Nephron progenitor cell (in vitro differentiated cells): ENCODE measurements at regions not wholly inside any gene's neighbourhood (a gene's known extent, or its start where the extent isn't known, plus 50 kb on each side); places are given as distances from the start of the nearest gene placed in this dataset.

Source experiments
- DNase-seq: peaks from one replicate; pipeline ENCODE4 v3.0.0; 2021
- H3K27ac Mint-ChIP-seq: 2 replicates; pipeline ENCODE4 v1.8.0; 2021; ENCODE audit warnings: mild to moderate bottlenecking, moderate library complexity, mixed read lengths
- H3K27me3 Mint-ChIP-seq: 2 replicates; pipeline ENCODE4 v1.8.0; 2021; ENCODE audit warnings: mild to moderate bottlenecking, low read depth, mixed read lengths; ENCODE audit not compliant: poor library complexity
- H3K36me3 Mint-ChIP-seq: 2 replicates; pipeline ENCODE4 v1.8.0; 2021; ENCODE audit warnings: low read depth, mixed read lengths
- H3K4me1 Mint-ChIP-seq: 2 replicates; pipeline ENCODE4 v1.8.0; 2021; ENCODE audit warnings: mixed read lengths
- H3K4me3 Mint-ChIP-seq: 2 replicates; pipeline ENCODE4 v1.8.0; 2021; ENCODE audit warnings: mild to moderate bottlenecking, moderate library complexity, mixed read lengths
- H3K9me3 Mint-ChIP-seq: 2 replicates; pipeline ENCODE4 v1.8.0; 2021; ENCODE audit warnings: mild to moderate bottlenecking, moderate library complexity, mixed read lengths
- CTCF ChIP-seq: fragments of 200-600 bp; sonication (generic); IDR thresholded peaks from 2 replicates; pipeline ENCODE4 v1.5.0; 2021; ENCODE audit warnings: antibody characterized with exemption

- DNase-seq: no peak
- Mint-ChIP-seq H3K4me3 (no peak overlapping the region), H3K36me3 (no peaks in the 10 kb centered on the region), H3K27me3 (no peaks in the 10 kb centered on the region), H3K4me1 (no peaks in the 10 kb centered on the region), H3K27ac (no peak overlapping the region), H3K9me3 (no peaks in the 10 kb centered on the region)
- TF ChIP-seq CTCF: no peak
Measured at GRCh38 chr6:77324866-77325265, 138.4 kb downstream of the HTR1B start.

GRCh38 chr6:77322604-77323003, 140.7 kb downstream of the HTR1B start:
- DNase-seq: no peak
- no peaks in the 10 kb centered on the region for H3K9me3 Mint-ChIP-seq
- H3K27ac Mint-ChIP-seq: no peak overlapping the region
- no peaks in the 10 kb centered on the region for H3K27me3 Mint-ChIP-seq
- no peaks in the 10 kb centered on the region for H3K4me1 Mint-ChIP-seq
- no peak overlapping the region for H3K4me3 Mint-ChIP-seq
- no peak for TF ChIP-seq CTCF
- no peaks in the 10 kb centered on the region for H3K36me3 Mint-ChIP-seq

- Mint-ChIP-seq H3K4me3 (no peak overlapping the region), H3K27ac (no peak overlapping the region), H3K36me3 (no peaks in the 10 kb centered on the region), H3K27me3 (no peaks in the 10 kb centered on the region), H3K4me1 (no peaks in the 10 kb centered on the region), H3K9me3 (no peaks in the 10 kb centered on the region)
- DNase-seq: no peak
- TF ChIP-seq CTCF: no peak
Measured at GRCh38 chr6:77318256-77318655, 145.0 kb downstream of the HTR1B start.

- H3K4me1 Mint-ChIP-seq: no peaks in the 10 kb centered on the region
- no peaks in the 10 kb centered on the region for H3K36me3 Mint-ChIP-seq
- H3K27ac Mint-ChIP-seq: no peak overlapping the region
- no peak overlapping the region for H3K4me3 Mint-ChIP-seq
- DNase-seq: no peak
- no peaks in the 10 kb centered on the region for H3K27me3 Mint-ChIP-seq
- TF ChIP-seq CTCF: no peak
- no peaks in the 10 kb centered on the region for H3K9me3 Mint-ChIP-seq
Measured at GRCh38 chr6:77313595-77313994, 149.7 kb downstream of the HTR1B start.

GRCh38 chr6:77299931-77300330, 163.4 kb downstream of the HTR1B start:
- Mint-ChIP-seq H3K9me3 (no peaks in the 10 kb centered on the region), H3K27ac (no peak overlapping the region), H3K4me1 (no peaks in the 10 kb centered on the region), H3K27me3 (no peaks in the 10 kb centered on the region), H3K36me3 (no peaks in the 10 kb centered on the region), H3K4me3 (no peak overlapping the region)
- DNase-seq: no peak
- no peak for TF ChIP-seq CTCF

GRCh38 chr6:77298283-77298682, 165.0 kb downstream of the HTR1B start:
- H3K4me1 Mint-ChIP-seq: no peaks in the 10 kb centered on the region
- no peak overlapping the region for H3K4me3 Mint-ChIP-seq
- DNase-seq: no peak
- no peaks in the 10 kb centered on the region for H3K36me3 Mint-ChIP-seq
- no peaks in the 10 kb centered on the region for H3K27me3 Mint-ChIP-seq
- H3K9me3 Mint-ChIP-seq: no peaks in the 10 kb centered on the region
- TF ChIP-seq CTCF: no peak
- no peak overlapping the region for H3K27ac Mint-ChIP-seq
